OCI-LY7 (cell line): ENCODE measurements at regions not wholly inside any gene's neighbourhood (a gene's known extent, or its start where the extent isn't known, plus 50 kb on each side); places are given as distances from the start of the nearest gene placed in this dataset.

ENCODE experiments used
- EZH2phosphoT487 ChIP-seq: fragments of 200-600 bp; sonication (generic); IDR thresholded peaks from 2 replicates; pipeline ENCODE4 v1.6.1; 2018; ENCODE audit warnings: low read depth, borderline replicate concordance, mild to moderate bottlenecking, mixed run types, antibody characterized with exemption, low read length, moderate library complexity, mixed read lengths
- TF ChIP-seq, protein P1 (sequence below): fragments of 200-600 bp; sonication (generic); conservative IDR thresholded peaks from 2 replicates; pipeline ENCODE4 v1.5.1; 2014; ENCODE audit warnings: mild to moderate bottlenecking, antibody characterized with exemption, low read length, moderate library complexity, mixed read lengths

DNA sequence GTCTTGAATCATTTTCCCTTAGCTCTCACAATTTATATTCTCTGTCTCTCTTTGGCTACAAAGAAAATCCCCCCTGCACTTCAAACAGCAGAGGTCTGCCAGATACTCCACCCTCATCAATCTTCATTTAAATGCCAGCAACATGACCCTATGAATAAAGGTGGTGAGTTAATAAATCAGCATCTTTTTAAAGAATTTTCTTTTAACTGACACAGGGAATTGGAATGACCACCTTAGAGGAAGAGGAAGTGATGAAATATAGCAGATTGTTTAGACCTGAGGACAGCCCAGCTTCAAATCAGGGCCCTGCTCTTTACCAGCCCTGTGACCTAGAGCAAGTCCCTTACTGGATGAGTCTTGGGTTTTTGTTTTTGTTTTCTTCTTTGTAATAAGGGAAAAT, 223.1 kb upstream of the PAPPA start:
- TF ChIP-seq, protein P1, sequence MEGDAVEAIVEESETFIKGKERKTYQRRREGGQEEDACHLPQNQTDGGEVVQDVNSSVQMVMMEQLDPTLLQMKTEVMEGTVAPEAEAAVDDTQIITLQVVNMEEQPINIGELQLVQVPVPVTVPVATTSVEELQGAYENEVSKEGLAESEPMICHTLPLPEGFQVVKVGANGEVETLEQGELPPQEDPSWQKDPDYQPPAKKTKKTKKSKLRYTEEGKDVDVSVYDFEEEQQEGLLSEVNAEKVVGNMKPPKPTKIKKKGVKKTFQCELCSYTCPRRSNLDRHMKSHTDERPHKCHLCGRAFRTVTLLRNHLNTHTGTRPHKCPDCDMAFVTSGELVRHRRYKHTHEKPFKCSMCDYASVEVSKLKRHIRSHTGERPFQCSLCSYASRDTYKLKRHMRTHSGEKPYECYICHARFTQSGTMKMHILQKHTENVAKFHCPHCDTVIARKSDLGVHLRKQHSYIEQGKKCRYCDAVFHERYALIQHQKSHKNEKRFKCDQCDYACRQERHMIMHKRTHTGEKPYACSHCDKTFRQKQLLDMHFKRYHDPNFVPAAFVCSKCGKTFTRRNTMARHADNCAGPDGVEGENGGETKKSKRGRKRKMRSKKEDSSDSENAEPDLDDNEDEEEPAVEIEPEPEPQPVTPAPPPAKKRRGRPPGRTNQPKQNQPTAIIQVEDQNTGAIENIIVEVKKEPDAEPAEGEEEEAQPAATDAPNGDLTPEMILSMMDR: no peak
- no peak for TF ChIP-seq EZH2phosphoT487
